NT2/D1 (cell line): ENCODE measurements at regions not wholly inside any gene's neighbourhood (a gene's known extent, or its start where the extent isn't known, plus 50 kb on each side); places are given as distances from the start of the nearest gene placed in this dataset.

Experiments used
- YY1 ChIP-seq: IDR thresholded peaks from 2 replicates; pipeline ENCODE4 v1.6.1; 2011; ENCODE audit not compliant: insufficient read length, insufficient read depth
- ZNF274 ChIP-seq: IDR thresholded peaks from 2 replicates; pipeline ENCODE4 v1.6.1; 2011; ENCODE audit warnings: mild to moderate bottlenecking, low read depth, low read length

DNA sequence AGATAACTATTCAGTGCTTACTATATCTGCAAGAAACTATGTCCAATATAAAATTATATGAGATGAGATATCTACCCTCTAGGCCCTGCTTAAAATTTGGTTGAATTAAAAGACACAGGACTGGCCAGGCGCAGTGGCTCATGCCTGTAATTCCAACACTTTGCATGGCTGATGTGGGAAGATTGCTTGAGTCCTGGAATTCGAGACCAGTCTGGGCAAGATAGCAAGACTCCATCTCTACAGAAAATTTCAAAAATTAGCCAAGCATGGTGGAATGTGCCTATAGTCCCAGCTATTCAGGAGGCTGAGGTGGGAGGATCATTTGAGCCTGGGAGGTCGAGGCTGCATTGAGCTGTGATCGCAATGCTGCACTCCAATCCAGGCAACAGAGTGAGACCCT, 303.7 kb upstream of the UBE2E2 start:
- TF ChIP-seq YY1 (no peak), ZNF274 (no peak)
